ENCODE measurements at regions not wholly inside any gene's neighbourhood (a gene's known extent, or its start where the extent isn't known, plus 50 kb on each side); places are given as distances from the start of the nearest gene placed in this dataset.

GRCh38 chr5:98179791-98180755 is 593.4 kb upstream of the RGMB start:
- Histone ChIP-seq H3K36me3 (ENCODE audit: control insufficient read depth, insufficient read depth, low read length) (no peaks in the 10 kb centered on the region), H3K27ac (ENCODE audit: low read length) (no peak overlapping the region), H3K27me3 (ENCODE audit: control insufficient read depth, insufficient read depth, low read length) (no peaks in the 10 kb centered on the region), H3K4me3 (ENCODE audit: low read depth in 2 of 2, low read length in 2 of 2) (no peak overlapping the region), H3K4me1 (ENCODE audit: control insufficient read depth, insufficient read depth, low read length) (no peaks in the 10 kb centered on the region), H3K9me3 (ENCODE audit: control insufficient read depth, insufficient read depth, low read depth, low read length) (no peaks in the 10 kb centered on the region)
- ChIA-PET POLR2A (no interaction called here), CTCF (no interaction called here)
- intact Hi-C loops (cut with micrococcal nuclease; ENCODE audit: unreplicated experiment) (no loop called here), in situ Hi-C loops (cut with HindIII; ENCODE audit: low pct_unique_long_range_greater_than_20kb, low sequenced_read_pairs) (no loop called here)
- DNase-seq (ENCODE audit: low read depth, low spot score) (no peak), ATAC-seq (no peak)
- BruUV-seq (replicated peaks), result no TSS peak
- no peak for TF ChIP-seq POLR2AphosphoS5 (IDR thresholded peaks at IDR 0.05; ENCODE audit: low read depth, low read length)
- no peak for TF ChIP-seq CTCF (IDR thresholded peaks at IDR 0.05)
- no peak for TF ChIP-seq TCF7L2 (IDR thresholded peaks at IDR 0.05; ENCODE audit: low read depth, low read length)
- no peak for TF ChIP-seq REST (IDR thresholded peaks at IDR 0.05; ENCODE audit: insufficient read depth in 1 of 2, low read depth in 2 of 2, low read length in 1 of 2)
- no peak for TF ChIP-seq SIN3A (IDR thresholded peaks at IDR 0.05; ENCODE audit: borderline replicate concordance, insufficient read depth, low read depth, low read length)

GRCh38 chr5:98186128-98186527 is 587.3 kb upstream of the RGMB start:
- Histone ChIP-seq H3K4me3 (ENCODE audit: low read depth in 2 of 2, low read length in 2 of 2) (no peak overlapping the region), H3K27me3 (ENCODE audit: control insufficient read depth, insufficient read depth, low read length) (no peaks in the 10 kb centered on the region), H3K36me3 (ENCODE audit: control insufficient read depth, insufficient read depth, low read length) (no peaks in the 10 kb centered on the region), H3K4me1 (ENCODE audit: control insufficient read depth, insufficient read depth, low read length) (no peaks in the 10 kb centered on the region), H3K9me3 (ENCODE audit: control insufficient read depth, insufficient read depth, low read depth, low read length) (no peaks in the 10 kb centered on the region), H3K27ac (ENCODE audit: low read length) (no peak overlapping the region)
- ChIA-PET POLR2A (no interaction called here), CTCF (no interaction called here)
- ATAC-seq, result no peak
- in situ Hi-C loops (cut with HindIII; ENCODE audit: low pct_unique_long_range_greater_than_20kb, low sequenced_read_pairs) (no loop called here), intact Hi-C loops (cut with micrococcal nuclease; ENCODE audit: unreplicated experiment) (no loop called here)
- DNase-seq (ENCODE audit: low read depth, low spot score), result no peak
- TF ChIP-seq POLR2AphosphoS5 (IDR thresholded peaks at IDR 0.05; ENCODE audit: low read depth, low read length) (no peak), TCF7L2 (IDR thresholded peaks at IDR 0.05; ENCODE audit: low read depth, low read length) (no peak), SIN3A (IDR thresholded peaks at IDR 0.05; ENCODE audit: borderline replicate concordance, insufficient read depth, low read depth, low read length) (no peak), CTCF (IDR thresholded peaks at IDR 0.05) (no peak), REST (IDR thresholded peaks at IDR 0.05; ENCODE audit: insufficient read depth in 1 of 2, low read depth in 2 of 2, low read length in 1 of 2) (no peak)
- BruUV-seq (replicated peaks), result no TSS peak
